ENCODE measurements at regions not wholly inside any gene's neighbourhood (a gene's known extent, or its start where the extent isn't known, plus 50 kb on each side); places are given as distances from the start of the nearest gene placed in this dataset.
"Not testable (repeated sequence)": the region's sequence is repeated elsewhere in the genome, so short reads cannot be mapped to it uniquely, and the experiment has no call there.

GRCh38 chrX:52265713-52266112 is 81.0 kb downstream of the MAGED4 start:
- Histone ChIP-seq H3K79me2 (ENCODE audit: insufficient read depth, low read length) (no peaks in the 10 kb centered on the region), H2AFZ (ENCODE audit: low read length) (no peak overlapping the region), H3F3A (ENCODE audit: insufficient read depth, low read length) (no peaks in the 10 kb centered on the region), H3K27ac (ENCODE audit: low read depth, low read length, poor library complexity, severe bottlenecking) (no peak overlapping the region), H4K20me1 (ENCODE audit: insufficient read depth, low read length) (no peaks in the 10 kb centered on the region), H3K4me1 (ENCODE audit: insufficient read depth, low read length, severe bottlenecking) (peaks cover 14% of the 10 kb centered on the region), H3K27me3 (ENCODE audit: insufficient read depth, low read length) (no peaks in the 10 kb centered on the region), H3K36me3 (ENCODE audit: insufficient read depth, low read length) (no peaks in the 10 kb centered on the region), H3K9ac (ENCODE audit: low read length) (no peak overlapping the region), H3K9me2 (ENCODE audit: low read depth, low read length) (no peaks in the 10 kb centered on the region), H3K9me3 (ENCODE audit: low read length) (no peaks in the 10 kb centered on the region), H3K4me2 (ENCODE audit: low read length) (no peak overlapping the region), H3K4me3 (ENCODE audit: low read depth, low read length, poor library complexity, severe bottlenecking) (no peak overlapping the region)
- TF ChIP-seq CTCF (IDR thresholded peaks at IDR 0.05; ENCODE audit: low read length) (no peak), EZH2 (IDR thresholded peaks at IDR 0.05; ENCODE audit: borderline replicate concordance, low read length) (no peak)

GRCh38 chrX:52268502-52268901 is 83.8 kb downstream of the MAGED4 start:
- H3F3A ChIP-seq (ENCODE audit: insufficient read depth, low read length); H3K4me3 ChIP-seq (ENCODE audit: low read depth, low read length, poor library complexity, severe bottlenecking); H3K36me3 ChIP-seq (ENCODE audit: insufficient read depth, low read length); H3K79me2 ChIP-seq (ENCODE audit: insufficient read depth, low read length); H3K4me1 ChIP-seq (ENCODE audit: insufficient read depth, low read length, severe bottlenecking); H4K20me1 ChIP-seq (ENCODE audit: insufficient read depth, low read length); H3K27me3 ChIP-seq (ENCODE audit: insufficient read depth, low read length); H3K9ac ChIP-seq (ENCODE audit: low read length); H3K9me3 ChIP-seq (ENCODE audit: low read length); H3K4me2 ChIP-seq (ENCODE audit: low read length); H3K9me2 ChIP-seq (ENCODE audit: low read depth, low read length); H2AFZ ChIP-seq (ENCODE audit: low read length); H3K27ac ChIP-seq (ENCODE audit: low read depth, low read length, poor library complexity, severe bottlenecking): not testable (repeated sequence)

- Histone ChIP-seq H3K4me2 (ENCODE audit: low read length) (no peak overlapping the region), H2AFZ (ENCODE audit: low read length) (no peak overlapping the region), H3K36me3 (ENCODE audit: insufficient read depth, low read length) (no peaks in the 10 kb centered on the region), H4K20me1 (ENCODE audit: insufficient read depth, low read length) (no peaks in the 10 kb centered on the region), H3K27ac (ENCODE audit: low read depth, low read length, poor library complexity, severe bottlenecking) (no peak overlapping the region), H3K4me3 (ENCODE audit: low read depth, low read length, poor library complexity, severe bottlenecking) (no peak overlapping the region), H3K9me2 (ENCODE audit: low read depth, low read length) (no peaks in the 10 kb centered on the region), H3K79me2 (ENCODE audit: insufficient read depth, low read length) (no peaks in the 10 kb centered on the region), H3K9ac (ENCODE audit: low read length) (no peak overlapping the region), H3K27me3 (ENCODE audit: insufficient read depth, low read length) (no peaks in the 10 kb centered on the region), H3K4me1 (ENCODE audit: insufficient read depth, low read length, severe bottlenecking) (no peaks in the 10 kb centered on the region), H3F3A (ENCODE audit: insufficient read depth, low read length) (no peaks in the 10 kb centered on the region), H3K9me3 (ENCODE audit: low read length) (no peaks in the 10 kb centered on the region)
- TF ChIP-seq CTCF (IDR thresholded peaks at IDR 0.05; ENCODE audit: low read length) (no peak), EZH2 (IDR thresholded peaks at IDR 0.05; ENCODE audit: borderline replicate concordance, low read length) (no peak)
Measured at GRCh38 chrX:52270453-52271116, 85.9 kb downstream of the MAGED4 start.

- no peaks in the 10 kb centered on the region for H3K27me3 ChIP-seq (ENCODE audit: insufficient read depth, low read length)
- H3K27ac ChIP-seq (ENCODE audit: low read depth, low read length, poor library complexity, severe bottlenecking), result no peak overlapping the region
Measured at GRCh38 chrX:52271206-52271605, 86.5 kb downstream of the MAGED4 start.

More at GRCh38 chrX:52271206-52271605, 86.5 kb downstream of the MAGED4 start:
- no peaks in the 10 kb centered on the region for H3K9me2 ChIP-seq (ENCODE audit: low read depth, low read length)
- no peaks in the 10 kb centered on the region for H3K9me3 ChIP-seq (ENCODE audit: low read length)
- H3K36me3 ChIP-seq (ENCODE audit: insufficient read depth, low read length), result no peaks in the 10 kb centered on the region
- H3K4me2 ChIP-seq (ENCODE audit: low read length), result no peak overlapping the region
- H2AFZ ChIP-seq (ENCODE audit: low read length), result no peak overlapping the region
- no peak overlapping the region for H3K4me3 ChIP-seq (ENCODE audit: low read depth, low read length, poor library complexity, severe bottlenecking)
- H3K9ac ChIP-seq (ENCODE audit: low read length), result no peak overlapping the region
- no peaks in the 10 kb centered on the region for H3F3A ChIP-seq (ENCODE audit: insufficient read depth, low read length)
- H3K4me1 ChIP-seq (ENCODE audit: insufficient read depth, low read length, severe bottlenecking), result no peaks in the 10 kb centered on the region
- TF ChIP-seq CTCF (IDR thresholded peaks at IDR 0.05; ENCODE audit: low read length) (peak; percentile 37; the same call in 1 of the 2 replicates), EZH2 (IDR thresholded peaks at IDR 0.05; ENCODE audit: borderline replicate concordance, low read length) (no peak)
- H3K79me2 ChIP-seq (ENCODE audit: insufficient read depth, low read length), result no peaks in the 10 kb centered on the region
- H4K20me1 ChIP-seq (ENCODE audit: insufficient read depth, low read length), result no peaks in the 10 kb centered on the region
